ENCODE measurements at regions not wholly inside any gene's neighbourhood (a gene's known extent, or its start where the extent isn't known, plus 50 kb on each side); places are given as distances from the start of the nearest gene placed in this dataset.

DNA sequence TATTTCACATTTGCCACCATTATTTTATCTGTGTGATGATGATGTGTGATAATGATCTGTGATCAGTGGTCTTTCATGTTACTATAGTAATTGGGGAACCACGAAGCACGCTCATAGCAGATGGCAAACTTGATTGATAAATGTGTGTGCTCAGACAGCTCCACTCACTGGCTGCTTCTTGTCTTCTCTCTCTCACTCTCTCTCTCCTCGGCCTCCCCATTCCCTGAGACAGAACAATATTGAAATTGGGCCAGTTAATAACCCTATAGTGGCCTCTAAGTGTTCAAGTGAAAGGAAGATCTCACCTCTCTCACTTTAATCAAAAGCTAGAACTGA, 60.7 kb upstream of the RAPGEF4 start:
- H3K9me1 ChIP-seq (ENCODE audit: control insufficient read depth, insufficient read depth, low read length): no peaks in the 10 kb centered on the region
- in situ Hi-C loops (cut with MboI): no loop called here
- no peaks in the 10 kb centered on the region for H4K20me1 ChIP-seq (replicated peaks; ENCODE audit: control insufficient read depth, insufficient read depth, low read length)
- peaks cover 4 to 6% of the 10 kb centered on the region in 2 experiments; a peak in 4 of 5 replicates for H3K4me1 ChIP-seq (replicated peaks in 1 of 2; ENCODE audit: control insufficient read depth in 2 of 2, insufficient read depth in 2 of 2, low read length in 2 of 2)
- H3K4me2 ChIP-seq (ENCODE audit: insufficient read depth, low read length): peak overlapping the region; percentile 67; the same call in 1 of the 2 replicates
- 9% methylated on average over 3 of the region's 3 CpGs for WGBS (ENCODE audit: insufficient coverage, low coverage, missing lambda C conversion rate)
- DNase-seq (ENCODE audit: extremely low read depth in 1 of 4, low spot score in 3 of 4): no peak
- no peak overlapping the region for H3K27ac ChIP-seq (ENCODE audit: extremely low read depth, low read depth, low read length)
- FAIRE-seq: no peak
- ATAC-seq: peak; percentile 61
- intact Hi-C loops (cut with micrococcal nuclease): loop anchor here (1.0 kb wide), 2 partner anchors 82 to 210 kb away; no protein-coding TSS in a partner anchor
- no peaks in the 10 kb centered on the region for H3K9me3 ChIP-seq (replicated peaks; ENCODE audit: control insufficient read depth, insufficient read depth, low read depth, low read length)
- peak overlapping the region; percentile 80 for H2AFZ ChIP-seq (ENCODE audit: low read depth, low read length)
- 0 out of 4 replicates have a peak overlapping the region, but pooled peaks of 1 of the 2 experiments have one; percentile 18 for H3K9ac ChIP-seq (ENCODE audit: insufficient read depth in 1 of 2, low read depth in 2 of 2, low read length in 2 of 2)
- ChIA-PET CTCF (ENCODE audit: low intra/inter-chr PET ratio) (interaction anchor here (0.6 to 1.1 kb wide), 3 partner anchors 11 to 971 kb away, joined by 3 to 8 read pairs (median 4); no protein-coding TSS in a partner anchor), POLR2A (interaction anchor here (0.6 to 1.2 kb wide), 2 partner anchors 9 to 18 kb away, joined by 3 read pairs; no protein-coding TSS in a partner anchor)
- no peaks in the 10 kb centered on the region for H3K27me3 ChIP-seq (ENCODE audit: control insufficient read depth in 2 of 2, insufficient read depth in 2 of 2, low read length in 2 of 2)
- BruUV-seq (replicated peaks): no TSS peak
- H3K4me3 ChIP-seq: no peak overlapping the region
- no peaks in the 10 kb centered on the region for H3K36me3 ChIP-seq (ENCODE audit: control insufficient read depth, insufficient read depth, low read length)
- no peaks in the 10 kb centered on the region for H3K79me2 ChIP-seq (ENCODE audit: control insufficient read depth, insufficient read depth, low read length)
- TF ChIP-seq CEBPB (tag; IDR thresholded peaks at IDR 0.05): no peak
- no peak for TF ChIP-seq ZBTB17 (CRISPR knock-in tag; IDR thresholded peaks at IDR 0.05)
- no peak for TF ChIP-seq TRIM24 (IDR thresholded peaks at IDR 0.05)
- TF ChIP-seq ZFPM2 (CRISPR knock-in tag; IDR thresholded peaks at IDR 0.05): no peak
- TF ChIP-seq ZNF507 (tag; conservative IDR thresholded peaks at IDR 0.05): no peak
- TF ChIP-seq MAFF (IDR thresholded peaks at IDR 0.05; ENCODE audit: low read length): no peak
- TF ChIP-seq ZNF695 (CRISPR knock-in tag; IDR thresholded peaks at IDR 0.05): no peak
- TF ChIP-seq FOS (IDR thresholded peaks at IDR 0.05; ENCODE audit: extremely low read depth, insufficient read length): no peak
- no peak for TF ChIP-seq ZNF12 (CRISPR knock-in tag; IDR thresholded peaks at IDR 0.05)
- no peak for TF ChIP-seq PRPF4 (IDR thresholded peaks at IDR 0.05; ENCODE audit: insufficient read depth, low read depth, low read length, poor library complexity, severe bottlenecking)
- TF ChIP-seq TAF7 (tag; IDR thresholded peaks at IDR 0.05): no peak
- no peak for TF ChIP-seq EHMT2 (IDR thresholded peaks at IDR 0.05)
- no peak for TF ChIP-seq SAFB (IDR thresholded peaks at IDR 0.05; ENCODE audit: borderline replicate concordance, low read depth, low read length)
- TF ChIP-seq, protein P1, sequence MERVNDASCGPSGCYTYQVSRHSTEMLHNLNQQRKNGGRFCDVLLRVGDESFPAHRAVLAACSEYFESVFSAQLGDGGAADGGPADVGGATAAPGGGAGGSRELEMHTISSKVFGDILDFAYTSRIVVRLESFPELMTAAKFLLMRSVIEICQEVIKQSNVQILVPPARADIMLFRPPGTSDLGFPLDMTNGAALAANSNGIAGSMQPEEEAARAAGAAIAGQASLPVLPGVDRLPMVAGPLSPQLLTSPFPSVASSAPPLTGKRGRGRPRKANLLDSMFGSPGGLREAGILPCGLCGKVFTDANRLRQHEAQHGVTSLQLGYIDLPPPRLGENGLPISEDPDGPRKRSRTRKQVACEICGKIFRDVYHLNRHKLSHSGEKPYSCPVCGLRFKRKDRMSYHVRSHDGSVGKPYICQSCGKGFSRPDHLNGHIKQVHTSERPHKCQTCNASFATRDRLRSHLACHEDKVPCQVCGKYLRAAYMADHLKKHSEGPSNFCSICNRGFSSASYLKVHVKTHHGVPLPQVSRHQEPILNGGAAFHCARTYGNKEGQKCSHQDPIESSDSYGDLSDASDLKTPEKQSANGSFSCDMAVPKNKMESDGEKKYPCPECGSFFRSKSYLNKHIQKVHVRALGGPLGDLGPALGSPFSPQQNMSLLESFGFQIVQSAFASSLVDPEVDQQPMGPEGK (CRISPR knock-in tag; IDR thresholded peaks at IDR 0.05; ENCODE audit: borderline replicate concordance): no peak
- TF ChIP-seq CBX3 (IDR thresholded peaks at IDR 0.05; ENCODE audit: borderline replicate concordance in 1 of 2, low read length in 2 of 2): peak in 1 of 2 experiments; percentile 19; a peak in 1 of 3 replicates
- TF ChIP-seq FOXK1 (CRISPR knock-in tag; IDR thresholded peaks at IDR 0.05; ENCODE audit: borderline replicate concordance): no peak
- TF ChIP-seq DACH1 (IDR thresholded peaks at IDR 0.05; ENCODE audit: partially characterized antibody): no peak
- TF ChIP-seq, protein P2, sequence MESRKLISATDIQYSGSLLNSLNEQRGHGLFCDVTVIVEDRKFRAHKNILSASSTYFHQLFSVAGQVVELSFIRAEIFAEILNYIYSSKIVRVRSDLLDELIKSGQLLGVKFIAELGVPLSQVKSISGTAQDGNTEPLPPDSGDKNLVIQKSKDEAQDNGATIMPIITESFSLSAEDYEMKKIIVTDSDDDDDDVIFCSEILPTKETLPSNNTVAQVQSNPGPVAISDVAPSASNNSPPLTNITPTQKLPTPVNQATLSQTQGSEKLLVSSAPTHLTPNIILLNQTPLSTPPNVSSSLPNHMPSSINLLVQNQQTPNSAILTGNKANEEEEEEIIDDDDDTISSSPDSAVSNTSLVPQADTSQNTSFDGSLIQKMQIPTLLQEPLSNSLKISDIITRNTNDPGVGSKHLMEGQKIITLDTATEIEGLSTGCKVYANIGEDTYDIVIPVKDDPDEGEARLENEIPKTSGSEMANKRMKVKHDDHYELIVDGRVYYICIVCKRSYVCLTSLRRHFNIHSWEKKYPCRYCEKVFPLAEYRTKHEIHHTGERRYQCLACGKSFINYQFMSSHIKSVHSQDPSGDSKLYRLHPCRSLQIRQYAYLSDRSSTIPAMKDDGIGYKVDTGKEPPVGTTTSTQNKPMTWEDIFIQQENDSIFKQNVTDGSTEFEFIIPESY (CRISPR knock-in tag; IDR thresholded peaks at IDR 0.05): 0 out of 2 replicates have a peak, but pooled peaks have one; percentile 0
- TF ChIP-seq SETDB1 (IDR thresholded peaks at IDR 0.05; ENCODE audit: low read length): no peak
- no peak for TF ChIP-seq ZNF212 (CRISPR knock-in tag; IDR thresholded peaks at IDR 0.05)
- no peak for TF ChIP-seq TAF9B (IDR thresholded peaks at IDR 0.05; ENCODE audit: partially characterized antibody)
- TF ChIP-seq ILK (tag; IDR thresholded peaks at IDR 0.05; ENCODE audit: borderline replicate concordance, low read depth): no peak
- TF ChIP-seq ZNF696 (CRISPR knock-in tag; conservative IDR thresholded peaks at IDR 0.05): no peak
